ENCODE measurements at regions not wholly inside any gene's neighbourhood (a gene's known extent, or its start where the extent isn't known, plus 50 kb on each side); places are given as distances from the start of the nearest gene placed in this dataset.
"Not testable (repeated sequence)": the region's sequence is repeated elsewhere in the genome, so short reads cannot be mapped to it uniquely, and the experiment has no call there.

GRCh38 chr4:45317739-45318138 is 591.4 kb upstream of the GNPDA2 start:
- Histone ChIP-seq H3K36me3 (ENCODE audit: insufficient read depth, low read length) (no peaks in the 10 kb centered on the region), H3K4me3 (ENCODE audit: low read length) (no peak overlapping the region), H3K4me1 (ENCODE audit: insufficient read depth, low read length) (no peaks in the 10 kb centered on the region), H3K27me3 (ENCODE audit: insufficient read depth, low read length) (no peaks in the 10 kb centered on the region), H3K27ac (ENCODE audit: low read depth, low read length) (no peak overlapping the region), H3K9ac (ENCODE audit: low read depth, low read length) (no peak overlapping the region), H3K9me3 (ENCODE audit: insufficient read depth, low read depth, low read length) (no peaks in the 10 kb centered on the region)
- 100% methylated on average over 1 of the region's 1 CpG for WGBS

- Histone ChIP-seq H3K9ac (ENCODE audit: low read depth, low read length) (no peak overlapping the region), H3K4me3 (ENCODE audit: low read length) (no peak overlapping the region), H3K27me3 (ENCODE audit: insufficient read depth, low read length) (no peaks in the 10 kb centered on the region), H3K27ac (ENCODE audit: low read depth, low read length) (no peak overlapping the region), H3K9me3 (ENCODE audit: insufficient read depth, low read depth, low read length) (no peaks in the 10 kb centered on the region), H3K36me3 (ENCODE audit: insufficient read depth, low read length) (no peaks in the 10 kb centered on the region), H3K4me1 (ENCODE audit: insufficient read depth, low read length) (no peaks in the 10 kb centered on the region)
- WGBS: 89% methylated on average over 2 of the region's 2 CpGs
These were observed 590.9 kb upstream of the GNPDA2 start for GRCh38 chr4:45317276-45317675.

- Histone ChIP-seq H3K27ac (ENCODE audit: low read depth, low read length) (no peak overlapping the region), H3K36me3 (ENCODE audit: insufficient read depth, low read length) (no peaks in the 10 kb centered on the region), H3K27me3 (ENCODE audit: insufficient read depth, low read length) (no peaks in the 10 kb centered on the region), H3K4me1 (ENCODE audit: insufficient read depth, low read length) (no peaks in the 10 kb centered on the region), H3K9ac (ENCODE audit: low read depth, low read length) (no peak overlapping the region), H3K9me3 (ENCODE audit: insufficient read depth, low read depth, low read length) (no peaks in the 10 kb centered on the region), H3K4me3 (ENCODE audit: low read length) (no peak overlapping the region)
- WGBS: 93% methylated on average over 2 of the region's 2 CpGs
These were observed 589.9 kb upstream of the GNPDA2 start for GRCh38 chr4:45316257-45316656.

- WGBS: no CpG with 5 or more reads among the region's 1 CpG
- H3K4me3 ChIP-seq (ENCODE audit: low read length): no peak overlapping the region
- no peak overlapping the region for H3K27ac ChIP-seq (ENCODE audit: low read depth, low read length)
- no peaks in the 10 kb centered on the region for H3K36me3 ChIP-seq (ENCODE audit: insufficient read depth, low read length)
- no peaks in the 10 kb centered on the region for H3K4me1 ChIP-seq (ENCODE audit: insufficient read depth, low read length)
- no peaks in the 10 kb centered on the region for H3K27me3 ChIP-seq (ENCODE audit: insufficient read depth, low read length)
- H3K9me3 ChIP-seq (ENCODE audit: insufficient read depth, low read depth, low read length): no peaks in the 10 kb centered on the region
- no peak overlapping the region for H3K9ac ChIP-seq (ENCODE audit: low read depth, low read length)
These were observed 576.5 kb upstream of the GNPDA2 start for GRCh38 chr4:45302828-45303227.

- 56% methylated on average over 1 of the region's 1 CpG for WGBS
- Histone ChIP-seq H3K9ac (ENCODE audit: low read depth, low read length) (no peak overlapping the region), H3K4me1 (ENCODE audit: insufficient read depth, low read length) (no peaks in the 10 kb centered on the region), H3K36me3 (ENCODE audit: insufficient read depth, low read length) (no peaks in the 10 kb centered on the region), H3K27me3 (ENCODE audit: insufficient read depth, low read length) (no peaks in the 10 kb centered on the region), H3K27ac (ENCODE audit: low read depth, low read length) (no peak overlapping the region), H3K9me3 (ENCODE audit: insufficient read depth, low read depth, low read length) (no peaks in the 10 kb centered on the region), H3K4me3 (ENCODE audit: low read length) (no peak overlapping the region)
These were observed 568.1 kb upstream of the GNPDA2 start for GRCh38 chr4:45294464-45294863.

- Histone ChIP-seq H3K27me3 (ENCODE audit: insufficient read depth, low read length) (no peaks in the 10 kb centered on the region), H3K4me3 (ENCODE audit: low read length) (no peak overlapping the region), H3K27ac (ENCODE audit: low read depth, low read length) (no peak overlapping the region), H3K9ac (ENCODE audit: low read depth, low read length) (no peak overlapping the region), H3K9me3 (ENCODE audit: insufficient read depth, low read depth, low read length) (no peaks in the 10 kb centered on the region), H3K4me1 (ENCODE audit: insufficient read depth, low read length) (no peaks in the 10 kb centered on the region), H3K36me3 (ENCODE audit: insufficient read depth, low read length) (no peaks in the 10 kb centered on the region)
- WGBS: 96% methylated on average over 6 of the region's 6 CpGs
These were observed 567.0 kb upstream of the GNPDA2 start for GRCh38 chr4:45293335-45293734.

GRCh38 chr4:45292844-45293243 is 566.5 kb upstream of the GNPDA2 start:
- no peak overlapping the region for H3K9ac ChIP-seq (ENCODE audit: low read depth, low read length)
- no peak overlapping the region for H3K27ac ChIP-seq (ENCODE audit: low read depth, low read length)
- H3K4me3 ChIP-seq (ENCODE audit: low read length): no peak overlapping the region
- H3K27me3 ChIP-seq (ENCODE audit: insufficient read depth, low read length): no peaks in the 10 kb centered on the region
- H3K36me3 ChIP-seq (ENCODE audit: insufficient read depth, low read length): no peaks in the 10 kb centered on the region
- WGBS: 96% methylated on average over 4 of the region's 4 CpGs
- no peaks in the 10 kb centered on the region for H3K4me1 ChIP-seq (ENCODE audit: insufficient read depth, low read length)
- no peaks in the 10 kb centered on the region for H3K9me3 ChIP-seq (ENCODE audit: insufficient read depth, low read depth, low read length)

- WGBS: 94% methylated on average over 14 of the region's 14 CpGs
- H3K27ac ChIP-seq (ENCODE audit: low read depth, low read length): no peak overlapping the region
- no peaks in the 10 kb centered on the region for H3K27me3 ChIP-seq (ENCODE audit: insufficient read depth, low read length)
- no peaks in the 10 kb centered on the region for H3K4me1 ChIP-seq (ENCODE audit: insufficient read depth, low read length)
- no peak overlapping the region for H3K4me3 ChIP-seq (ENCODE audit: low read length)
- H3K9me3 ChIP-seq (ENCODE audit: insufficient read depth, low read depth, low read length): no peaks in the 10 kb centered on the region
- no peaks in the 10 kb centered on the region for H3K36me3 ChIP-seq (ENCODE audit: insufficient read depth, low read length)
- no peak overlapping the region for H3K9ac ChIP-seq (ENCODE audit: low read depth, low read length)
These were observed 558.2 kb upstream of the GNPDA2 start for GRCh38 chr4:45284400-45285085.

- H3K27me3 ChIP-seq (ENCODE audit: insufficient read depth, low read length): no peaks in the 10 kb centered on the region
- WGBS: 91% methylated on average over 7 of the region's 7 CpGs
- no peaks in the 10 kb centered on the region for H3K36me3 ChIP-seq (ENCODE audit: insufficient read depth, low read length)
- no peaks in the 10 kb centered on the region for H3K9me3 ChIP-seq (ENCODE audit: insufficient read depth, low read depth, low read length)
- no peak overlapping the region for H3K4me3 ChIP-seq (ENCODE audit: low read length)
- no peaks in the 10 kb centered on the region for H3K4me1 ChIP-seq (ENCODE audit: insufficient read depth, low read length)
- H3K9ac ChIP-seq (ENCODE audit: low read depth, low read length): no peak overlapping the region
- H3K27ac ChIP-seq (ENCODE audit: low read depth, low read length): no peak overlapping the region
These were observed 557.0 kb upstream of the GNPDA2 start for GRCh38 chr4:45283352-45283751.

GRCh38 chr4:45280121-45280520 is 553.8 kb upstream of the GNPDA2 start:
- Histone ChIP-seq H3K9ac (ENCODE audit: low read depth, low read length) (no peak overlapping the region), H3K9me3 (ENCODE audit: insufficient read depth, low read depth, low read length) (no peaks in the 10 kb centered on the region), H3K27ac (ENCODE audit: low read depth, low read length) (no peak overlapping the region), H3K4me3 (ENCODE audit: low read length) (no peak overlapping the region), H3K36me3 (ENCODE audit: insufficient read depth, low read length) (no peaks in the 10 kb centered on the region), H3K27me3 (ENCODE audit: insufficient read depth, low read length) (no peaks in the 10 kb centered on the region), H3K4me1 (ENCODE audit: insufficient read depth, low read length) (no peaks in the 10 kb centered on the region)
- WGBS: 98% methylated on average over 1 of the region's 1 CpG

- Histone ChIP-seq H3K9ac (ENCODE audit: low read depth, low read length) (no peak overlapping the region), H3K27me3 (ENCODE audit: insufficient read depth, low read length) (no peaks in the 10 kb centered on the region)
- 97% methylated on average over 20 of the region's 21 CpGs for WGBS
These were observed 549.5 kb upstream of the GNPDA2 start for GRCh38 chr4:45275862-45276261.

GRCh38 chr4:45248106-45248505 is 521.8 kb upstream of the GNPDA2 start:
- H3K27me3 ChIP-seq (ENCODE audit: insufficient read depth, low read length); H3K4me1 ChIP-seq (ENCODE audit: insufficient read depth, low read length); H3K36me3 ChIP-seq (ENCODE audit: insufficient read depth, low read length); H3K27ac ChIP-seq (ENCODE audit: low read depth, low read length); H3K9ac ChIP-seq (ENCODE audit: low read depth, low read length); H3K4me3 ChIP-seq (ENCODE audit: low read length); H3K9me3 ChIP-seq (ENCODE audit: insufficient read depth, low read depth, low read length): not testable (repeated sequence)
- 83% methylated on average over 3 of the region's 3 CpGs for WGBS

More at GRCh38 chr4:45275862-45276261, 549.5 kb upstream of the GNPDA2 start:
- no peaks in the 10 kb centered on the region for H3K36me3 ChIP-seq (ENCODE audit: insufficient read depth, low read length)
- H3K27ac ChIP-seq (ENCODE audit: low read depth, low read length): no peak overlapping the region
- H3K4me3 ChIP-seq (ENCODE audit: low read length): no peak overlapping the region
- no peaks in the 10 kb centered on the region for H3K4me1 ChIP-seq (ENCODE audit: insufficient read depth, low read length)
- no peaks in the 10 kb centered on the region for H3K9me3 ChIP-seq (ENCODE audit: insufficient read depth, low read depth, low read length)

All from HUES64 (cell line).